ENCODE measurements at regions not wholly inside any gene's neighbourhood (a gene's known extent, or its start where the extent isn't known, plus 50 kb on each side); places are given as distances from the start of the nearest gene placed in this dataset.
A peak's percentile ranks its signal among the peaks of the same experiment; 100 is the strongest.

DNA sequence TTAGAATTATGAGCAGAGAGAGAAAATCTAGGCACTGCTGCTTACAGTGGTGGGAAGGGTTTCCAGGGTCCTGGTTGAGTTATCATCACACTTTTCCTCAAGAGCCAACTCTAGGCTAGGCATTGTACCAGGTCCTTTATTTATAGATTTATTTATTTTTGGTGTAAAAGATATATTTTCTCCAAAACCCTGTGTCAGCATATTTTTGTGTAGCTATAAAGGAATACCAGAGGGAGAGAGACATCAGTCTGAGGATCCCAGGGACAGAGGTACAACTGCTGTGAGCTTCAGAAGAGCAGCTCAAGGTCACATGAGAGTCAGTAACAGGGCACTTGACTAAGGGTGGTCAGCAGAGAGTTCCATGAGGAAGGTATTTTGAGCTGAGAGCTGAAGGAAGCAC, 159.7 kb downstream of the SLC35B3 start:
- DNase-seq: no peak

GRCh38 chr6:8274226-8274625, 161.1 kb downstream of the SLC35B3 start:
- DNase-seq: no peak

- DNase-seq: no peak
Measured at GRCh38 chr6:8269872-8270454, 165.4 kb downstream of the SLC35B3 start.

DNA sequence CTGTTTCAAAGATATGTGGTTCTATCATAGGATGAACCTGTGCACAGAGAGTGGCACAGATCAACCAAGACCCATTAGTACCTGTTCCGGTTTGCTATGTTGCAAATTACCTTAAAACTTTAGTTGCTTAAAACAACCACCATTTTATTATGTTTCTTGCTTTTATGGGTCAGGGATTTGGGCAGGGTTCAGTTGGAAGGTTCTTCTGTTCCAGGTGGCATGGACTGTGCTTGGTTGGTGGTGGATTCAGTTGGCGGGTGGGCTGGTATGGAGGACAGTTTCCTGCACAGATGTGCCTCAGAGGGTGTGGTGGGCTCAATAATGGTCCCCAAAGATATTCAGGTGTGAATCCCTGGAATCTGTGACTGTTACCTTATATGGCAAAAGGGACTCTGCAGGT, 166.3 kb downstream of the SLC35B3 start:
- no peak for DNase-seq

DNA sequence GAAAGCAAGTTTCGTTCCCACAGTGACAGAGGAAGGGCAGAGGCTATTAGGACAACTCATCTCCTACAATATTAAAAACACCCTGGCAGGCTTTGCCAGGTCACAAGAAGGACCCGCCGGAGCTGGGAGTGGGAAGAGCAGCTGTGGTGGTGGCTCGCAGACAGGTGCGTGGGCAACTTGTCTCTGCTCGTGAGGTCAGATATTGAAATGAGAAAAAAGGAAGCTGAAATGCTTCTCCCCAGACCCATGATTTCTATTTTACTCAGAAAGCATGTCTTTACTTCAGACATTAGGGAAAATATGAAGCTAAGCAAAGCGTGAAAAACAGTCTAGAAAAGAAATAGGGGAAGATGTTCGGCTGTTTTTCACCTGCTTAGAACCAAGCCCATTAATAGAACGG, 166.3 kb upstream of the EEF1E1 start:
- DNase-seq: no peak

DNA sequence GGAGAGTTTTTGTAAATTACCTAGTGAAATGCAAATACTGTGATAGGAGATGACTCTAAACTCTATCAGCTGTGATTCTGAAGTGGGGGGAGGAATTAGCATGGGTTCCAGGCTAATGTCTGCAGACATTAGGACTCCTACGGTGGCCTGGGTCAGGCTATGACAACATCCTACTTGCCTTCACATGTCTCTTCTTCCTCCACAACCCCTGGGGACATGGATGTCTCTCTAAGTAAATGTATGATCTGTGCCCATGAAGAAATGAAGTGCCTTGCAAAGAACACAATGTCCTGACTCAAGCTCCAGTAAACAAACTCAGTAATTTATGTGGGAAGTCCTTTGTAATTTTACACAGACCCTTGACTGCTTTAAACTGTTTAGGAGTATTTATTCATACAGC, 165.8 kb upstream of the EEF1E1 start:
- DNase-seq: no peak

DNA sequence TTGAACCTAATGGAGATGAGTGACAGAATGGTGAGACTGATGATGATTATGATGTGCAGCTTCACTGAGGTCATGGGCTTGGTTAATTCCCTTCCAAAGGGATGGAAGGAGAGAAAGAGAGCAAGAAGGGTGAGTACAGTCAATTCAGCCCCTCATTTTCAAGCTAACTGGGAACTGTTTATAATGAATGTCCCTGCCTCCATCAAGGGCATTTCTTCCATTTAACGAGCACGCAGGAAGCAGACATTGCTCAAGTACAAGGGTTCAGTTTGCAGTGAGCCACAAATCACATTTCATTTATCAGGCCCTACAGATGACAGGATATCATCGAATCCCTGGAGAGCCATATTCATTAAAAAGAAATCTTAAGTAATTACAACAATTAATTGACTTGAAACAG, 158.3 kb upstream of the EEF1E1 start:
- DNase-seq: no peak

GRCh38 chr6:8246403-8246802, 144.1 kb upstream of the EEF1E1 start:
- DNase-seq: no peak

GRCh38 chr6:8245726-8246125, 143.4 kb upstream of the EEF1E1 start:
- DNase-seq: no peak

DNA sequence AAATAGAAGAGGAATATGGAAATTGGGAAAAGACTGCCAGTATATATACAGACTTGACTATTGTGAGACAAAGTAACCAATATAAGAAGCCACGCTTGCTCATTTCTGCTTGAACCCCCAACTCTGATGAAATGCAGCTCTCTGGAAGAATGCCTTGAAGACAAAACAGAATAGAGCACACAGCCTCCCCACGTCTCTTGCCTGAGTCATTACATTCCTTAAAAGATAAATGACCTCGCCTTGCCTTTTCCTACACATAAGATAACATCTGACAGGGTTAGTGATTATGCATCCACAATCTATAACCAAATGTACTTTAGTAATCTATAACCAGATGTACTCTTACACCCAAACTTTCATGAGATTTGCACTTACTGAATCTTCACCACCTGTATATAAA, 141.1 kb upstream of the EEF1E1 start:
- DNase-seq: no peak

- DNase-seq: no peak
Measured at GRCh38 chr6:8242885-8243284, 140.5 kb upstream of the EEF1E1 start.

- DNase-seq: peak; percentile 25
Measured at GRCh38 chr6:8240301-8240700, 138.0 kb upstream of the EEF1E1 start.

DNA sequence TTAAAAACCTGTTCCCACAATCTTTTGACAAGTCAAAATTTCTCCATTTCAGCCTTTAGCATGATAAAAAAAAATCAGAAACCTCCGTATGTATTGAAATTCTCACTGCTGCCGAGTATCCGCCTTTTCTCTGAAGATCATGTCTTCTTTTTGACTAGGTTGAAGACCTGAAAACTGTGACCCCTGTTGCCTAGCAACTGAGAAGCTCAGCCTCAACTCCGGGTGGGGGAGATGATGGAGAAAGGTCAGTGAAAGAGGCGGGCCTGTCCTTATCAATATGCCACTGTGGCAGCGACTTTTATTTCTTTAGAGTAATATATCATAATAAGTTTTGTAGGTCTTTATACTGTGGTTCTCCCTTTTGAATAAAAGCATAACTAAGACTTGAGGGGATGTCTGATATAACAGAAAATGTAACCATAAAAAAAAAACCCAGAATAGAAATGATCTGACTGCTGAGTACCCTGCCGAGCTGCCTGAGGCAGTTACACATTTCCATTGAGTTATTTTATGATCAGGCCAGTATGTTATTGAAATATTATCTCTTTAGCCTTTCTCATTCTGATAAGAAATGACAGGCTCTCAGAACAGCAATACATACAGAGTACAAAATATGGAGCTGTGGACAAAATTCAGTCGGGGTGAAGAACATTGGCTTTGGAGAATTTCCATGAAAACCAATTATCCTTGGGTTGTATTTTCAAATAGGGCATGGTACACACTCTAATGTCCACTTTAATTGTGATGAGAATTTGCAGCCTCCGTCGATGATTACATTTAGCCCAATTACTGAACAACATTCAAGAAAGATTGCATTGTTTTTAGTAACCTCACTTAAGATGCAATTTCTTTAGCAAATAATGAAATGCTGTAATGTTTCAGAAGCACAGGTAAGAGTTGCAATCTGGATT, 136.7 kb upstream of the EEF1E1 start:
- no peak for DNase-seq

- no peak for DNase-seq
Measured at GRCh38 chr6:8237668-8238067, 135.3 kb upstream of the EEF1E1 start.

- no peak for DNase-seq
Measured at GRCh38 chr6:8236956-8237355, 134.6 kb upstream of the EEF1E1 start.

DNA sequence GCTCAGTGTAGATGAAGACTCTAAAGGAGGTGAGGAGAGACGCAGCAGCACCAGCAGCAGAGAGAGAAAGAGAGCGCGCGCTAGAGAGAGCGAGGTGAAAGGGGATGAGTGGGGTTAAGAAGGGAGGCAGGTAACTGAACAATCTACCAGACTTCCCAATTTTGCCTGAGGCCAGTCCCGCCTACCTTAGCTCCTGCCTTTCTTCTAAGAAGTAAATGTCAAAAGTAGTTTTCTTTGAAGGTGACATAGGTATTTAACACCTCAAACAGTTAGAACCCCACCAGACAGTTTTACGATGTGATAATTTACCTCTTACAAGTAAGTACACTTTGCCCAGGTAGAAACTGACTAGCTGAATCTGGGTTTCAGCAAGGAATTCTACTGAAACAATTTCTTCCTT, 132.0 kb upstream of the EEF1E1 start:
- DNase-seq: no peak

DNA sequence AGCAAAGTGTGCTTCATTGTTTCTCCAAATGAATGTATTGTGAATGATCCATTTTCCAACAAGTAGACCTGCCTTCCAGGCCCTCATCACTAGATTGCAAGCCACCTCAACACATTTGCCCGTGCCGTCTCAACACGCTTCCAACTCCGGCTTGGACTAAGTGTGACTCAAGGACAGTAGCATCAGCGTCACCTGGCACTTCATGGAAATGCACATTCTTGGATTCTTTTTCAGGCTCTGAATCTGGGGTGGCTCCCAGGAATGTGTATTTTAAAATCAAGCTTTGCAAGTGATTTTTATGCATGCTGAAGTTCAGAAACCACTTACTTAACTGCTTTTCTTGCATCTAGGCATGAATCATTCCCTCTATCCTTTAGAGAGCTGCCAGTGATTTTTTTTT, 129.6 kb upstream of the EEF1E1 start:
- no peak for DNase-seq

DNA sequence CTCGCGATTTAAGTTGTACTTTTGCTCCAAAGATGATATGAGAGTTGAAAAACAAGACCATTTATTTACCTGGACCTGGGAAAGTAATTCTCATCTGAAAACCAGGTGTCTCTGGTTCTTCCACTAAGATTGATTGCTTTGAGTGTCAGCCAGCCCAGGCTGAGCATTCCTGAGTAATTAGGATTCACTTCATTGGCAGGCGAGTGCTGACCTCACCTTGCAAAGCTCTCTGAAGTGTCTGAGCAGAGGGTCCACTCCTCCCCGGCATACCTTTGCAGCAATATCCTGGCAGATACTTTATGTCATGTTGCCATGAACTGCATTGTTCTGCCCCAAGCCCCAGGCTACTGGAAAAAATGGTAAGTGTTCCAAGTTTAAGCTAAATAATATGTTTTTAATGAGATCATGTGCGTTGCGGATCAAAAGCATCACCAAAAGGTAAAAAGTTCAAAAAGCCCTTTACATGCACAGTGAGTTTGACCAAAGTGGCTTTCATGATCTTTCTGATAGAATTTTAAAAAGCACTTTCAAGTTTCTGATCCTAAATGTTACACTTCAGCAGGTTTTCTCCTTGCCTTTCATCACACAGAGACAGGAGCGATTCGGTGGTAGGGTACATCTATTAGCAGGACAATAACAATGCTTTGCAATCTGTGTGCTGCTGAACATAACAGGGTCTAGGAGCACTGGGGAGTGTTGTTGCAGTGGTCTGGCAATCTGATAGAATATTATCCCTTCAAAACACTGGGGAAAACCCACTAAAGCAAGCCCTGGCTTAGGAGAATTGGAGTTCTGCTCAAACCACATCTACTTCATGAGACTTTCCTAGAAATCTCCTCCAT, 127.8 kb upstream of the EEF1E1 start:
- DNase-seq: no peak

- no peak for DNase-seq
Measured at GRCh38 chr6:8225113-8225512, 122.8 kb upstream of the EEF1E1 start.

DNA sequence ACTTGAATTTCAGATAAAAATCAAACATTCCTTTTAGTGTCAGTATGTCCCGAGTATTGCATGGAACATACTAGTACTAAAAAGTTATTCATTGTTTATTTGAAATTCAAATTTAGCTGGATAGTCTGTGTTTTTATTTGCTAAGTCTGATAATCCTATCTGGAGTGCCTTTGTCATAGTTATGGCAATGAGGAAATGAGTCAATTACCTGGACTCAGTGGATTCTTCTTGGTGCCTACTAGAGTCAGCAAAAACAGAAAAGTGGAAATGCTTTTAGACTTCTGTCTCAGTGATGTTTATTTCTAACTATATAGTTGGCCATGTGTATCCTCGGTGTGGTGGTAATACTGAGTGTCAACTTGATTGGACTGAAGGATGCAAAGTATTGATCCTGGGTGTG, 121.3 kb upstream of the EEF1E1 start:
- DNase-seq: no peak

DNA sequence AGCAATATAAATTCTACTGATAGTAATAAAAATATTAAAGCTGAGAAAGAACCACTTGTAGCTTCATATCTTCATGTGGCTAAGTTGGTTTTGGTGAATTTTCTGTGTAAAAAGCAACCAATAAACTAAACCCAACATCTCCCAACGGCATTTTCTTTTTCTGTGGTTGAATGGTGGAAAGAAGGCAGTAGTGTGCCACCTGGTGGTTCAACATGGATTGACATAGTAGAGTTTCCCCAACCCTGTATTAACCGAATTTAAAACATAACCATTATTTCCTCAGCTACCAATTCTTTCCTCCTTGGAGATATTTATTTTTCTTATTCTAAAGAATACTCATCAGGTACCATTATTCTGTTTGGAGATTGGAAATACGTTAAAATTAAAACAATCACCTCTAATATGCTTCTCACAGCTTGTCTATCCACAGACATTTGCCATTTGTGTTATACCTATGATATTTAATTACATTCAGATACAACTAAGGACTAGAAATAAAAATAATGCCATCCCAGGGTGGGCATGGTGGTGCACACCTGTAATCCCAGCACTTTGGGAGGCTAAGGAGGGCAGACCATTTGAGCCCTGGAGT, 117.1 kb upstream of the EEF1E1 start:
- no peak for DNase-seq

DNA sequence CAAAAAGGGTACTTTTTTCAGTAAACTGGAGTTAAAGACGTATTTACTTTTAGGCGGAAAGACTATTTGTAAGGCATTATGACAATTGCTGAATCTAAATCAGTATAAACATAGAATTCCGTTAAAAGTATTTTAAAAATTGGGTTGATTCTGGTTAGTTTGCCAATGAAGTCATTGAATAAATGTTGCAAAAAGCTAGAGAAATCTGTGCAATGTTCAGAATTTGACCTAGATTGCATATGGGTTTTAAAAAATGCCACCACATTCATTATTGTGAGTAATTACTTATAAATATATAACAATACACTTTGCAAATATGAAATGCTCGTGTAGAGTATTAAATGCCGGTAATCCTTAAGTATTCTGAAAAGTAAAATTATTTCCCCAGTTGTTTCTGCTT, 116.5 kb upstream of the EEF1E1 start:
- DNase-seq: no peak

GRCh38 chr6:8215631-8216030, 113.3 kb upstream of the EEF1E1 start:
- DNase-seq: no peak
